Astrocyte of the cerebellum (primary cell): ENCODE measurements at regions not wholly inside any gene's neighbourhood (a gene's known extent, or its start where the extent isn't known, plus 50 kb on each side); places are given as distances from the start of the nearest gene placed in this dataset.

Experiments
- DNase-seq: peaks from one replicate; pipeline ENCODE4 v3.0.0-alpha.2; 2011; ENCODE audit warnings: low read depth
- H3K4me3 ChIP-seq: 2 replicates; pipeline ENCODE4 v1.5.1; 2011; ENCODE audit warnings: mild to moderate bottlenecking, low read depth, low read length, moderate library complexity
- CTCF ChIP-seq: IDR thresholded peaks from 2 replicates; pipeline ENCODE4 v1.5.1; 2012; ENCODE audit warnings: low read length, low read depth, moderate library complexity, mild to moderate bottlenecking; ENCODE audit errors: missing control alignments
- in situ Hi-C: cut with HindIII; loops from 2 replicates; pipeline ENCODE4 v1.10.0; 2017; ENCODE audit warnings: low sequenced_read_pairs

- in situ Hi-C loops, result no loop called here
- DNase-seq, result no peak
- H3K4me3 ChIP-seq, result no peak overlapping the region
- TF ChIP-seq CTCF, result no peak
These were observed 213.7 kb downstream of the TMEM38B start for GRCh38 chr9:105908069-105908468.

- in situ Hi-C loops, result no loop called here
- no peak overlapping the region for H3K4me3 ChIP-seq
- DNase-seq, result peak; percentile 20
- no peak for TF ChIP-seq CTCF
These were observed 217.0 kb downstream of the TMEM38B start for GRCh38 chr9:105911104-105911911.

- DNase-seq, result no peak
- no peak for TF ChIP-seq CTCF
- in situ Hi-C loops, result no loop called here
- no peak overlapping the region for H3K4me3 ChIP-seq
These were observed 218.0 kb downstream of the TMEM38B start for GRCh38 chr9:105912157-105912862.

GRCh38 chr9:105912863-105913516 lies 218.6 kb downstream of the TMEM38B start:
- H3K4me3 ChIP-seq, result no peak overlapping the region
- no peak for DNase-seq
- in situ Hi-C loops, result no loop called here
- no peak for TF ChIP-seq CTCF

GRCh38 chr9:105921057-105921726 lies 226.9 kb downstream of the TMEM38B start:
- in situ Hi-C loops, result no loop called here
- H3K4me3 ChIP-seq, result no peak overlapping the region
- DNase-seq, result no peak
- TF ChIP-seq CTCF, result no peak

GRCh38 chr9:105928416-105928815 lies 234.1 kb downstream of the TMEM38B start:
- no peak for TF ChIP-seq CTCF
- DNase-seq, result no peak
- no peak overlapping the region for H3K4me3 ChIP-seq
- in situ Hi-C loops, result no loop called here
